22Rv1 (cell line): ENCODE measurements at regions not wholly inside any gene's neighbourhood (a gene's known extent, or its start where the extent isn't known, plus 50 kb on each side); places are given as distances from the start of the nearest gene placed in this dataset.

ENCODE experiments used
- H3K27ac ChIP-seq: fragments of 450-650 bp; 2 replicates; pipeline ENCODE4 v1.5.1; 2017
- ZFX ChIP-seq: fragments of 450-650 bp; IDR thresholded peaks from 2 replicates; pipeline ENCODE4 v1.6.1; 2017; ENCODE audit warnings: antibody characterized with exemption, borderline replicate concordance
- TF ChIP-seq, protein P1 (sequence below): fragments of 450-650 bp; IDR thresholded peaks from 2 replicates; pipeline ENCODE4 v1.5.1; 2017; ENCODE audit warnings: mild to moderate bottlenecking

DNA sequence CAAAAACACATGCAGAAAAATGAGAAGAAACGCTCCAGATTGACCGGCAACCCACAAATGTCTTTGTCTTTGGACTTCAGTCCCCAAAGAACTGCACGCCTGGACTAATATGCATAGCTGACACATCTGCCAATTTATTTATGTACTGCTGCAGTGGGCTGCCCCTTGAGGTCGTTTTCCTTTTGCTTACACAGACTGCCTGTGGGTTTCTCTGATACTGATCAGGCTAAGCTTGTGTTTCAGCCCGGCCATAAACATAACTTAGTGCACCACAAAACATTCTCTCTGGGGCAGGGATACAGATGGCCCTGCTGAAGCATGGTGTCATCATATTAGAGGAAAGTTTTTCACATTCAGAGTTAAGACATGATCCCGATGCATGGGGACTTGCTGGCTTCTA is 75.4 kb downstream of the NUDT12 start:
- no peak overlapping the region for H3K27ac ChIP-seq

DNA sequence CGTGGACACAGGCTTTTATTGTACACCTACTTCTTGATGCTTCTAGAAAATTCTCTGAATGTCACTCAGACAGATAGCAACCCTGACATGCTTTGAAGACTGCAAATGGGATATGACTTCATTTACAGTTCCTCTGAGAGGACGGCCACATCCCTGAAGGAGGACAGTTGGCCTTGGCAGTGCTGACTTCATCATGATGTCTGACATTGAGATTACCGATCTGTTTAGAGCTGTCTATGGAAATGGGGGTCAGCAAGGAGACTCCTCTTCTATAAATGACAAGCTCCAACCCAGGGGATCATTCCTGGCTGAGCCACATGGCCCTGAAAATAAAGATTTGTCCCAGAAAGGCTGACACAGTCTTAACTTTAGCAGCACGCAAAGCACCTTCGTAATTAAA is 75.8 kb downstream of the NUDT12 start:
- TF ChIP-seq, protein P1, sequence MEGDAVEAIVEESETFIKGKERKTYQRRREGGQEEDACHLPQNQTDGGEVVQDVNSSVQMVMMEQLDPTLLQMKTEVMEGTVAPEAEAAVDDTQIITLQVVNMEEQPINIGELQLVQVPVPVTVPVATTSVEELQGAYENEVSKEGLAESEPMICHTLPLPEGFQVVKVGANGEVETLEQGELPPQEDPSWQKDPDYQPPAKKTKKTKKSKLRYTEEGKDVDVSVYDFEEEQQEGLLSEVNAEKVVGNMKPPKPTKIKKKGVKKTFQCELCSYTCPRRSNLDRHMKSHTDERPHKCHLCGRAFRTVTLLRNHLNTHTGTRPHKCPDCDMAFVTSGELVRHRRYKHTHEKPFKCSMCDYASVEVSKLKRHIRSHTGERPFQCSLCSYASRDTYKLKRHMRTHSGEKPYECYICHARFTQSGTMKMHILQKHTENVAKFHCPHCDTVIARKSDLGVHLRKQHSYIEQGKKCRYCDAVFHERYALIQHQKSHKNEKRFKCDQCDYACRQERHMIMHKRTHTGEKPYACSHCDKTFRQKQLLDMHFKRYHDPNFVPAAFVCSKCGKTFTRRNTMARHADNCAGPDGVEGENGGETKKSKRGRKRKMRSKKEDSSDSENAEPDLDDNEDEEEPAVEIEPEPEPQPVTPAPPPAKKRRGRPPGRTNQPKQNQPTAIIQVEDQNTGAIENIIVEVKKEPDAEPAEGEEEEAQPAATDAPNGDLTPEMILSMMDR = no peak
- TF ChIP-seq ZFX = no peak
- no peak overlapping the region for H3K27ac ChIP-seq

More for the DNA sequence above, 75.4 kb downstream of the NUDT12 start:
- TF ChIP-seq, protein P1 = no peak
- no peak for TF ChIP-seq ZFX

DNA sequence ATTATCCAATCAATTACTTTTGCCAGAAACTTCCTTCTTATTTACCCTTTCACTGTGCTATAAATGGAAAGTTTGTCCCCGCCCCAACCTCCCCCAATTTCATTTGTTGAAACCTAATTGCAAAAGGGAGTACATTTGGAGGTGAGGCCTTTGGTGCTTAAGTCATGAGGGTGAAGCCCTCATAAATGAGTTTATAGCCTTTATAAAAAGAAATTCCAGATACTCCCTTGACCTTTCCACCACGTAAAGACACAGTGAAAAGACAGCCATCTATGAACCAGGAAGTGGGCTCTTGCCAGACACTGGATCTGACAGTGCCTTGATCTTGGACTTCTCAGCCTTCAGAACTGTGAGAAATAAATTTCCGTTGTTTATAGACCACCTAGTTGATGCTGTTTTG is 82.3 kb downstream of the NUDT12 start:
- H3K27ac ChIP-seq = no peak overlapping the region
- no peak for TF ChIP-seq ZFX
- TF ChIP-seq, protein P1 = no peak

DNA sequence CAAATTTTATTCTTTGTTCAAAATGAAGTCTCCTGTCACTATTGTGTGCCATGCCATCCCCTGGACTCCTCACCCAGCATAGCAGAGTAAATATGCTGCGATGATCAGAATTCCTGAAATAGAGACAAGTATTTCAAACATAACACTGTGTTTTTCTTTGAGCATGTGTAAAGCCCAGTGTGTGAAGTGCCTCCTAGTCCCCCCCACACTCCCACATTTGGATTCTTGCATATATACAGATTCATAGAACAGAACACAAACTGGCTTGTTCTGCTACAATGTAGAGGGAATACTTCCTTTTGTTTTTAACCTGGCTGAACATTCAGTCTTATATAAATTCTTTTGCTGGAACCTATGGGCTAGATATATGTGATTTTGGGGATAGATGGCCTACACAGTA is 84.9 kb downstream of the NUDT12 start:
- TF ChIP-seq, protein P1 = no peak
- no peak for TF ChIP-seq ZFX
- H3K27ac ChIP-seq = no peak overlapping the region

DNA sequence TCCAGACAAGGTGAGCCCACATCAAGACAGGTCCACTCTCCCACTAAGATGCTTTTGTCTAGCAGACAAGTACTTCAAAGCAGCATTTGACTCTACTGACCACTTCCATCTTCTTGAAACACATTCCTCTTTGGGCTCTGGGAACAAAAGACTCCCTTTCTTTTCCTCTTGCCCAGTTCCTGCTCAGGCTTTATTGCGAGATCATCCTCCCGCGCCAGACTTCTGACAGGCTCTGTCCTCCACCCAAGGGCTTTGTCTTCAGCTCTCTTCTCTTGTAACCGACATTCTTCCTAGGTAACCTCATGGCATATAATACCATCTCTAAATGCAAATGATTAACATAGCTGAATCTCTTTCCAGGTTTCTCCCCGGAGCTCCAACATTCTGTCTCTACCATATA is 85.8 kb downstream of the NUDT12 start:
- H3K27ac ChIP-seq = no peak overlapping the region
- TF ChIP-seq, protein P1 = no peak
- TF ChIP-seq ZFX = no peak

DNA sequence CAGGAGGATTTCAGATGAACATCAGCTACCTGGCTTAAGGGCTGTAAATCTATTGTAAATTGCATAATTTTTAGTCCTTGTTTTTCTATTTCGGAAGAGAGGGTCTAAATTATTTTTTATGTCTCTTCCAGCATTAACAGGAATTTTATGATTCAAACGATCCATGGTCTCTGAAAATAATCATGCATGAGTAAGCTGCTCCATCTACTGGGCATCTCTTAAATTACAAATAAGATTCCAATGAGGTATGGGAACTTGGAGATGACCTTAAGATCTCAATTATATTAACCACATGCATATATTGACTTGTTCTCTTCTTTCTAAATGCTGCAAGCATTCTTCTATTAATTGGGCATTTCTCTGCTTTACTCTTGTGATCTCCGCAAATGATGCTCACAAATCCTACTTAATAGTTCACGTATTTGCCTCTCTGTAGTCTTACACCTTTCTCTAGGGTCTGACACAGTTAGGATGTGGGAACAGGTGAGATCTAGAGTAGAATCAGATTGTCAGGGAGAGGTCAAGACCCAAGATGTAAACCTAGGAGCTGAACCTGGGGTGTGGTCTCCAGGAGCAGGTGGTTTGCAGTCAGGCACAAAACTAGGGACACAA is 86.9 kb downstream of the NUDT12 start:
- TF ChIP-seq, protein P1 = peak; percentile 81
- no peak for TF ChIP-seq ZFX
- no peak overlapping the region for H3K27ac ChIP-seq

DNA sequence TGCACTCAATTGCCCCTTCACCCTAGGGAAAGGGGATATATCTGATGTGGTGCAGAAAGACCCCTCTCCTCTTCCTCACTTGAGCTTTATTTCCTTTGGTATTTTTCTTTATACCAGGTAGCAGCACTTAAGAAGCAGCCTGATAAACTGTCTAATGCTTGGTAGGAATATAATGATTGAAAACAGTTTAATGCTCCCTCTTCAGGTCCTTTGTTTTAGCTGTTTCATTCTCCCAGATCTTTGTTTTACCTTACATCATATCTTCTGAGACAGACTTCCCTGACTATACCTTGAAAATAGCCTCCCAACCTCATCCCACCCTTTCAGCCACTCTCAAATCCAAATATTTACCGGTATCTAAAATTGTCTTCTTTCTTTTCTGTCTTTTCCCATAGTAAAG is 87.9 kb downstream of the NUDT12 start:
- TF ChIP-seq, protein P1 = 0 out of 2 replicates have a peak, but pooled peaks have one; percentile 7
- no peak for TF ChIP-seq ZFX
- H3K27ac ChIP-seq = no peak overlapping the region
